Esophagus (tissue), 2 donors: ENCODE measurements at regions not wholly inside any gene's neighbourhood (a gene's known extent, or its start where the extent isn't known, plus 50 kb on each side); places are given as distances from the start of the nearest gene placed in this dataset.

Source experiments
- H3K27ac ChIP-seq, 2 donors: one replicate each; pipeline ENCODE4 v1.5.1; 2013; ENCODE audit warnings: low read depth in 2 of 2, mild to moderate bottlenecking in 2 of 2, inconsistent platforms in 1 of 2, low read length in 1 of 2, moderate library complexity in 1 of 2
- H3K27me3 ChIP-seq, 2 donors: one replicate each; pipeline ENCODE4 v1.6.1; 2013; ENCODE audit warnings: low read length in 2 of 2, control low read depth in 1 of 2, mild to moderate bottlenecking in 1 of 2; ENCODE audit not compliant: insufficient read depth in 2 of 2, control insufficient read depth in 1 of 2
- H3K36me3 ChIP-seq, 2 donors: one replicate each; pipeline ENCODE4 v1.6.1; 2013; ENCODE audit warnings: low read length in 1 of 2; ENCODE audit not compliant: control insufficient read depth in 2 of 2, insufficient read depth in 2 of 2
- H3K4me1 ChIP-seq, 2 donors: one replicate each; pipeline ENCODE4 v1.6.1; 2013; ENCODE audit warnings: low read length in 1 of 2; ENCODE audit not compliant: control insufficient read depth in 2 of 2, insufficient read depth in 2 of 2
- H3K4me3 ChIP-seq, 2 donors: one replicate each; pipeline ENCODE4 v1.5.1; 2013; ENCODE audit warnings: low read length in 2 of 2, mild to moderate bottlenecking in 2 of 2, low read depth in 1 of 2, moderate library complexity in 1 of 2
- H3K9me3 ChIP-seq, 2 donors: one replicate each; pipeline ENCODE4 v1.6.1; 2013; ENCODE audit warnings: mild to moderate bottlenecking in 2 of 2, low read depth in 1 of 2, low read length in 1 of 2, moderate library complexity in 1 of 2; ENCODE audit not compliant: control insufficient read depth in 2 of 2, insufficient read depth in 1 of 2
- WGBS, 2 donors: extraction: QIAGEN DNeasy Blood & Tissue Kit; methylation state at CpG; one replicate each; pipeline ENCODE4 v1.1.7; 2013; 5-methylcytosine and 5-hydroxymethylcytosine counted together
- donor health status: healthy with polysubstance abuse.
- donor health status: Bipolar disorder and iron deficiency.

GRCh38 chr10:130242513-130242912 is 106.3 kb downstream of the GLRX3 start:
- H3K4me3 ChIP-seq: no peak overlapping the region
- H3K4me1 ChIP-seq: no peaks in the 10 kb centered on the region
- peaks cover 5 to 13% of the 10 kb centered on the region in 2 donors for H3K9me3 ChIP-seq
- no peaks in the 10 kb centered on the region for H3K27me3 ChIP-seq
- 37 to 54% methylated on average over 3 of the region's 3 CpGs for WGBS, 2 donors
- no peaks in the 10 kb centered on the region for H3K36me3 ChIP-seq
- no peak overlapping the region for H3K27ac ChIP-seq

GRCh38 chr10:130243015-130243414 is 106.8 kb downstream of the GLRX3 start:
- Histone ChIP-seq H3K27me3 (no peaks in the 10 kb centered on the region), H3K36me3 (no peaks in the 10 kb centered on the region)
- WGBS, 2 donors: 72 to 77% methylated on average over 3 of the region's 3 CpGs

DNA sequence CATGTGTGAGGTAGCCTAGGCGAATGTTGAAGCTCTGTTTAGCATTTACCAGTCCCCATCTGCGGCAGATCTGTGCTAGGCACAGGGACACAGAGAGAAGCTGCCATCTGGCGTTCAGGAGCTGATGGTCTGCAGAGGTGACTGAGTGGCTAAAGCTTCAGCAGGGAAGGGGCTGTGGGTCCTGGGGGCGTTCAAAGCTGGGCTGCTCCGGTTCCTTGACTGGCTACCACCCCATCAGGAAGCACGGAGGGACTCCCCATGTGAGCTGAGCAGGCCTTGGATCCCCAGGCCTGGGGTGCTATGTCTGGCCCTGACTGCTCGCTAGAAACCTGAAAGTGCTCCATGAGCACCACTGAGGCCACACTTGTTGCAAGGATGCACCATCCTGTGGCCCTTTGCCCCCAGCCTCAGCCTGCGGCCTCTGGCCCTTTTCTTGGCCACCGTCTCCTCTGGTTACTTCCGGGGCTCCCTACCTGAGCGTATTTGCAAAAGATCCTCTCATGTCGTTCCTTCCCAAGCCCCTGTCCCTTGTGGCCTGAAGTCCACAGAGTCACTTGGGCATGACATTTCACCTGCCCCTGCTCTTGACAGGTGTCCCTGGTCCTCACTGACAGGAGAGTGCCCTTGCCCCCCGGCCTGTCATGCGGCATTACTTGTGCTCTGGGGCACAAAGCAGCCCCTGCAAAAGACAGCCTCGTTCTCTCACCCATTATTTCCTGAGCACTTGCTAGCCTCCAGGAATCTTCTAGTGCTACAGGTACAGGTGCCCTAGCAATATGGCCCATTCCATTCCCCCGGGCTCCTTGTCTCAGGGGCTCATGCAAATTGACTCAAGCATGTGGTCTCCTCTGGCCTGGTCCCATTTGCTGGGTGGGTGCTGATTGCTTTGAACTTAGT is 108.1 kb downstream of the GLRX3 start:
- WGBS, 2 donors: 88 to 91% methylated on average over 16 of the region's 16 CpGs
- no peaks in the 10 kb centered on the region for H3K4me1 ChIP-seq
- H3K27me3 ChIP-seq: no peaks in the 10 kb centered on the region
- no peak overlapping the region for H3K27ac ChIP-seq
- H3K36me3 ChIP-seq: no peaks in the 10 kb centered on the region
- H3K9me3 ChIP-seq: peaks cover 5 to 13% of the 10 kb centered on the region in 2 donors
- H3K4me3 ChIP-seq: no peak overlapping the region

More at GRCh38 chr10:130243015-130243414, 106.8 kb downstream of the GLRX3 start:
- H3K4me1 ChIP-seq: no peaks in the 10 kb centered on the region
- no peak overlapping the region for H3K27ac ChIP-seq
- peaks cover 5 to 13% of the 10 kb centered on the region in 2 donors for H3K9me3 ChIP-seq
- H3K4me3 ChIP-seq: no peak overlapping the region

GRCh38 chr10:130244928-130245495 is 108.8 kb downstream of the GLRX3 start:
- Histone ChIP-seq H3K27ac (no peak overlapping the region), H3K27me3 (no peaks in the 10 kb centered on the region), H3K4me3 (no peak overlapping the region), H3K36me3 (no peaks in the 10 kb centered on the region), H3K9me3 (peaks cover 5 to 13% of the 10 kb centered on the region in 2 donors), H3K4me1 (no peaks in the 10 kb centered on the region)
- 74 to 80% methylated on average over 8 of the region's 8 CpGs for WGBS, 2 donors

DNA sequence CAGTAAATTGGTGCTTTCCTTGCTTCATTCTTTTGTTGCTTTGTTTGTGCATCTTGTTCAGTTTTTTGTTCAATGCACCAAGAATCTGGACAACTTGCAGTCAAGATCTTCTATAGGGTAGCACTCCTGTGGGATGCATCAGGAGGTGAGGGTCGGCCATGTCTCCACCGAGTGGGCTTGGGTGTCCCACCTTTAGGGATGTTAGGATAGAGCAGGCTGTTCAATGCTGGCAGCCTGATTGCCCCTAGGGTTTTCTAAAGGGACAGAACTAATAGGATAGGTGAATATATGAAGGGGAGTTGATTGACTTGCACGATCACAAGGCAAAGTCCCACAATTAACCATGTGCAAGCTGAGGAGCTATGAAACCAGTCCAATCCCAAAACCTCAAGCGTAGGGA is 109.9 kb downstream of the GLRX3 start:
- H3K4me3 ChIP-seq: no peak overlapping the region
- WGBS, 2 donors: 87 to 89% methylated on average over 4 of the region's 4 CpGs
- H3K9me3 ChIP-seq: peaks cover 5 to 13% of the 10 kb centered on the region in 2 donors
- H3K27ac ChIP-seq: no peak overlapping the region
- H3K27me3 ChIP-seq: no peaks in the 10 kb centered on the region
- no peaks in the 10 kb centered on the region for H3K4me1 ChIP-seq
- H3K36me3 ChIP-seq: no peaks in the 10 kb centered on the region

DNA sequence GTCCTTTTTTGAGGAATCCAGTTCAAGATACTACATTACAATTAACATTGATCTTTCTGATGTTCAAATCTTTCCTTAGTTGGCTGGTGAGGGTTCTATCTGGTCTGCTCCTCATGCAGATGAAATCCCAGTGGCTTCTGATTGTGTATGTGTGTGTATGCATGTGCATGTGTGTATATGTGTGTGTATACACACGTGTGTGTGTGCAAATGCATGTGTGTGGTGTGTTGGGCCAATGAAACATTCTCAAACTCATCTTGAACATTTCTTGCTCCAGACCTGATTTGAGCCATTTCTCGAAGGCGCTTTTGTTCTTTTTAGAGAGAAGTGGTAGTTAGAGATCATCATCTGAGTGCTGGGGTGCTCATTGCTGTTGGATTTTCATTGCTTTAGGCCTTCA is 113.9 kb downstream of the GLRX3 start:
- H3K36me3 ChIP-seq: no peaks in the 10 kb centered on the region
- 53 to 76% methylated on average over 3 of the region's 3 CpGs for WGBS, 2 donors
- H3K27ac ChIP-seq: no peak overlapping the region
- H3K4me3 ChIP-seq: no peak overlapping the region
- no peaks in the 10 kb centered on the region for H3K4me1 ChIP-seq
- H3K27me3 ChIP-seq: no peaks in the 10 kb centered on the region
- peaks cover 0 to 5% of the 10 kb centered on the region in 2 donors for H3K9me3 ChIP-seq

GRCh38 chr10:130251766-130252165 is 115.6 kb downstream of the GLRX3 start:
- Histone ChIP-seq H3K27ac (no peak overlapping the region), H3K27me3 (no peaks in the 10 kb centered on the region), H3K4me1 (no peaks in the 10 kb centered on the region), H3K4me3 (no peak overlapping the region), H3K9me3 (peaks cover 0 to 2% of the 10 kb centered on the region in 2 donors), H3K36me3 (no peaks in the 10 kb centered on the region)
- 71 to 76% methylated on average over 4 of the region's 4 CpGs for WGBS, 2 donors

DNA sequence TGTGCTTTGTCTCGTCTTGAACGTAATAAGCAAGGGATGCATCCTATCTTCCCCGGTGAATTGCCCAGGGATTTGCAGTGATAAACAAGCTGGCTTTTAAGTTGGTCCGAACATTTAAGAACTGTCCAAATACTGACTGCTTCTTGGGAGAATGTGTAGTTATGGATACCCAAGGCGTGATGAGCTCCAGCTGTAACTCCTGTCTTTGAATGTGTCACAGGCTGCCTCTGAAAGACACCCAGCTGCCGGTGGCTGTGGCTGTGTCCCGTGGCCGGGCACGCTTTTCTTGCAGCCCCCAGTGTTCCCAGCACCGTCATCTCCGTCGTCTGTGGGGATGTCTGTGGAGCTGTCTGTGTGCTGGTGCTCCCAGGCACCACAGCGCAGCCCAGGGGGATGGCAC is 118.1 kb downstream of the GLRX3 start:
- Histone ChIP-seq H3K4me3 (no peak overlapping the region), H3K27me3 (no peaks in the 10 kb centered on the region), H3K4me1 (no peaks in the 10 kb centered on the region), H3K36me3 (no peaks in the 10 kb centered on the region), H3K27ac (no peak overlapping the region), H3K9me3 (peaks cover 3 to 4% of the 10 kb centered on the region in 2 donors)
- WGBS, 2 donors: 56 to 70% methylated on average over 13 of the region's 13 CpGs

GRCh38 chr10:130254662-130255061 is 118.5 kb downstream of the GLRX3 start:
- Histone ChIP-seq H3K27ac (no peak overlapping the region), H3K9me3 (peaks cover 3 to 4% of the 10 kb centered on the region in 2 donors), H3K4me3 (no peak overlapping the region), H3K4me1 (no peaks in the 10 kb centered on the region), H3K36me3 (no peaks in the 10 kb centered on the region), H3K27me3 (no peaks in the 10 kb centered on the region)
- 47 to 58% methylated on average over 5 of the region's 5 CpGs for whole genome bisulfite sequencing, 2 donors
